A549 (cell line): ENCODE measurements at regions not wholly inside any gene's neighbourhood (a gene's known extent, or its start where the extent isn't known, plus 50 kb on each side); places are given as distances from the start of the nearest gene placed in this dataset.

Experiments
- ATAC-seq, 2 experiments: fragments of 200-7000 bp in 1 of 2; fragments of >200 bp in 1 of 2; cut with Nextera tagmentation in 1 of 2; cut with Tn5 transposase in 1 of 2; 3 replicates each; pipeline versions ENCODE4 v1.8.0 to v1.9.1; 2018 to 2020; ENCODE audit warnings: mild to moderate bottlenecking in 1 of 2, moderate library complexity in 1 of 2
- CTCF ChIA-PET: fragments of 300-600 bp; sonication (Branson Sonifier 250); formaldehyde crosslinking; extraction: SDS; loops from one replicate; lab custom pipeline; 2021; ENCODE audit warnings: antibody characterized with exemption, inconsistent platforms; lab: Yijun Ruan, JAX
- POLR2A ChIA-PET: fragments of 350-600 bp; formaldehyde crosslinking; extraction: SDS; loops from one replicate; lab custom pipeline; 2021; ENCODE audit warnings: antibody characterized with exemption, inconsistent platforms; lab: Yijun Ruan, JAX
- DNase-seq, 2 experiments: peaks; one replicate each; pipeline versions ENCODE4 v3.0.0 to v3.0.0-alpha.2; 2011 to 2016; ENCODE audit warnings: low read depth in 1 of 2, low spot score in 1 of 2
- FAIRE-seq: peaks from 2 replicates; lab custom pipeline; 2011; peaks lifted over from hg19 to GRCh38; lab: Jason Lieb, UNC
- H3K27ac ChIP-seq, 2 experiments: fragments of >200 bp; sonication (Bioruptor Twin); formaldehyde crosslinking; 3 replicates each; pipeline ENCODE4 v1.5.1; 2016 to 2017
- H3K4me1 ChIP-seq: fragments of >200 bp; sonication (Bioruptor Twin); formaldehyde crosslinking; 3 replicates; pipeline ENCODE4 v1.6.1; 2016
- H3K4me2 ChIP-seq: fragments of >200 bp; sonication (Bioruptor Twin); formaldehyde crosslinking; 3 replicates; pipeline ENCODE4 v1.6.1; 2016
- H3K4me3 ChIP-seq: fragments of >200 bp; sonication (Bioruptor Twin); formaldehyde crosslinking; 3 replicates; pipeline ENCODE4 v1.5.1; 2016
- H3K9me3 ChIP-seq: fragments of >200 bp; sonication (Bioruptor Twin); formaldehyde crosslinking; 3 replicates; pipeline ENCODE4 v1.6.1; 2016
- BHLHE40 ChIP-seq: IDR thresholded peaks from 2 replicates; pipeline ENCODE4 v1.6.1; 2012; ENCODE audit warnings: low read depth, low read length, inconsistent platforms
- CBX2 ChIP-seq: fragments of 200-600 bp; sonication (generic); IDR thresholded peaks from 2 replicates; pipeline ENCODE4 v1.6.1; 2016; ENCODE audit warnings: low read depth, mild to moderate bottlenecking, borderline replicate concordance
- CBX8 ChIP-seq: fragments of 200-600 bp; sonication (generic); IDR thresholded peaks from 2 replicates; pipeline ENCODE4 v1.6.1; 2016
- CEBPB ChIP-seq, 2 experiments: fragments of >200 bp in 1 of 2; sonication (Bioruptor Twin) in 1 of 2; formaldehyde crosslinking in 1 of 2; IDR thresholded peaks; 2 replicates each; pipeline ENCODE4 v1.6.1; 2012 to 2016
- EHF ChIP-seq: fragments of 250-450 bp; sonication (Bioruptor Pico); IDR thresholded peaks from 2 replicates; pipeline ENCODE4 v1.5.0; 2020; ENCODE audit warnings: mild to moderate bottlenecking
- ESRRA ChIP-seq: fragments of 150-350 bp; IDR thresholded peaks from 2 replicates; pipeline ENCODE4 v1.6.1; 2014; ENCODE audit warnings: mild to moderate bottlenecking, low read length, borderline replicate concordance
- FOSL2 ChIP-seq, 2 experiments: fragments of 450-650 bp in 1 of 2; fragments of >200 bp in 1 of 2; sonication (Bioruptor Twin) in 1 of 2; formaldehyde crosslinking; IDR thresholded peaks; 2 replicates each; pipeline versions ENCODE4 v1.5.0 to v1.6.1; 2016 to 2020; ENCODE audit warnings: mild to moderate bottlenecking in 1 of 2, moderate library complexity in 1 of 2
- FOXS1 ChIP-seq: fragments of 250-450 bp; sonication (Bioruptor Pico); IDR thresholded peaks from 2 replicates; pipeline ENCODE4 v1.5.0; 2020; ENCODE audit warnings: mild to moderate bottlenecking, moderate library complexity
- GATA3 ChIP-seq: IDR thresholded peaks from 2 replicates; pipeline ENCODE4 v1.6.1; 2012; ENCODE audit warnings: borderline replicate concordance
- HDAC2 ChIP-seq: fragments of 200-600 bp; sonication (generic); IDR thresholded peaks from 2 replicates; pipeline ENCODE4 v1.6.1; 2016
- HOXA7 ChIP-seq: fragments of 250-450 bp; sonication (Bioruptor Pico); IDR thresholded peaks from 2 replicates; pipeline ENCODE4 v1.5.0; 2020; ENCODE audit warnings: mild to moderate bottlenecking, moderate library complexity
- HOXB13 ChIP-seq: fragments of 250-450 bp; sonication (Bioruptor Pico); IDR thresholded peaks from 2 replicates; pipeline ENCODE4 v1.5.0; 2020; ENCODE audit warnings: low read depth, mild to moderate bottlenecking, moderate library complexity
- HOXB5 ChIP-seq: fragments of 250-450 bp; sonication (Bioruptor Pico); IDR thresholded peaks from 2 replicates; pipeline ENCODE4 v1.5.0; 2020; ENCODE audit warnings: mild to moderate bottlenecking, moderate library complexity
- JUN ChIP-seq, 2 experiments: fragments of >200 bp; sonication (Bioruptor Twin); formaldehyde crosslinking; IDR thresholded peaks; 2 replicates in 1 of 2; 3 replicates in 1 of 2; pipeline ENCODE4 v1.6.1; 2016 to 2017
- JUNB ChIP-seq: fragments of >200 bp; sonication (Bioruptor Twin); formaldehyde crosslinking; IDR thresholded peaks from 2 replicates; pipeline ENCODE4 v1.6.1; 2016
- MAFK ChIP-seq: fragments of 450-650 bp; IDR thresholded peaks from 2 replicates; pipeline ENCODE4 v1.6.1; 2014; ENCODE audit not compliant: partially characterized antibody
- MAZ ChIP-seq: fragments of 150-350 bp; IDR thresholded peaks from 2 replicates; pipeline ENCODE4 v1.6.1; 2014; ENCODE audit warnings: antibody characterized with exemption, low read depth, low read length, borderline replicate concordance
- NFE2L2 ChIP-seq: fragments of 150-350 bp; conservative IDR thresholded peaks from 2 replicates; pipeline ENCODE4 v1.6.1; 2014; ENCODE audit warnings: low read length
- NR3C1 ChIP-seq: fragments of >200 bp; sonication (Bioruptor Twin); formaldehyde crosslinking; IDR thresholded peaks from 3 replicates; pipeline ENCODE4 v1.6.1; 2017
- PHF8 ChIP-seq: fragments of 200-600 bp; sonication (generic); IDR thresholded peaks from 2 replicates; pipeline ENCODE4 v1.6.1; 2016; ENCODE audit warnings: low read depth, mild to moderate bottlenecking, antibody characterized with exemption, moderate library complexity, borderline replicate concordance
- POLR2A ChIP-seq: IDR thresholded peaks from 2 replicates; pipeline ENCODE4 v1.6.1; 2012; ENCODE audit warnings: mild to moderate bottlenecking, low read length
- POLR2AphosphoS2 ChIP-seq: conservative IDR thresholded peaks from 2 replicates; pipeline ENCODE4 v1.6.1; 2012; ENCODE audit warnings: low read length, improper control_type of control experiment, inconsistent platforms
- RAD21 ChIP-seq, 2 experiments: fragments of >200 bp in 1 of 2; sonication (Bioruptor Twin) in 1 of 2; formaldehyde crosslinking in 1 of 2; IDR thresholded peaks in 1 of 2; conservative IDR thresholded peaks in 1 of 2; 2 replicates in 1 of 2; 3 replicates in 1 of 2; pipeline ENCODE4 v1.6.1; 2012 to 2018; ENCODE audit warnings: inconsistent platforms in 1 of 2
- RARB ChIP-seq: fragments of 250-450 bp; sonication (Bioruptor Pico); IDR thresholded peaks from 2 replicates; pipeline ENCODE4 v1.8.0; 2021; ENCODE audit warnings: mild to moderate bottlenecking, moderate library complexity
- RCOR1 ChIP-seq: fragments of 150-350 bp; IDR thresholded peaks from 2 replicates; pipeline ENCODE4 v1.6.1; 2014; ENCODE audit warnings: antibody characterized with exemption, low read length, low read depth
- RFX5 ChIP-seq: fragments of 450-650 bp; IDR thresholded peaks from 2 replicates; pipeline ENCODE4 v1.7.1; 2014; ENCODE audit warnings: antibody characterized with exemption, mild to moderate bottlenecking, moderate library complexity
- RNF2 ChIP-seq: fragments of 200-600 bp; sonication (generic); IDR thresholded peaks from 2 replicates; pipeline ENCODE4 v1.6.1; 2016; ENCODE audit warnings: low read depth, mild to moderate bottlenecking, antibody characterized with exemption, moderate library complexity, borderline replicate concordance
- SMC3 ChIP-seq: fragments of >200 bp; sonication (Bioruptor Twin); formaldehyde crosslinking; IDR thresholded peaks from 3 replicates; pipeline ENCODE4 v1.6.1; 2018; ENCODE audit warnings: inconsistent platforms
- TFCP2L1 ChIP-seq: fragments of 250-450 bp; sonication (Bioruptor Pico); IDR thresholded peaks from 2 replicates; pipeline ENCODE4 v1.5.0; 2021; ENCODE audit warnings: mild to moderate bottlenecking
- TP53 ChIP-seq: fragments of 250-450 bp; sonication (Bioruptor Pico); IDR thresholded peaks from 2 replicates; pipeline ENCODE4 v1.5.0; 2021; ENCODE audit warnings: mild to moderate bottlenecking, moderate library complexity
- ZFP36 ChIP-seq: fragments of 450-650 bp; IDR thresholded peaks from 2 replicates; pipeline ENCODE4 v1.6.1; 2014; ENCODE audit warnings: borderline replicate concordance; ENCODE audit not compliant: partially characterized antibody
- ZSCAN20 ChIP-seq: fragments of 250-450 bp; sonication (Bioruptor Pico); IDR thresholded peaks from 2 replicates; pipeline ENCODE4 v1.8.0; 2022; ENCODE audit warnings: mild to moderate bottlenecking, moderate library complexity
- WGBS: methylation state at CpG from one replicate; pipeline ENCODE4 v1.1.6; 2017; ENCODE audit errors: missing lambda C conversion rate; 5-methylcytosine and 5-hydroxymethylcytosine counted together
- TF ChIP-seq, protein P1 (sequence below): fragments of >200 bp; sonication (Bioruptor Twin); formaldehyde crosslinking; IDR thresholded peaks from 2 replicates; pipeline ENCODE4 v1.6.1; 2016
- TF ChIP-seq, protein P2 (sequence below): IDR thresholded peaks from 2 replicates; pipeline ENCODE4 v1.6.1; 2012
- TF ChIP-seq, protein P3 (sequence below): fragments of >200 bp; sonication (Bioruptor Twin); formaldehyde crosslinking; IDR thresholded peaks from 3 replicates; pipeline ENCODE4 v1.5.1; 2016
- TF ChIP-seq, protein P4 (sequence below): IDR thresholded peaks from 2 replicates; pipeline ENCODE4 v1.6.1; 2012; ENCODE audit warnings: low read depth, borderline replicate concordance
- TF ChIP-seq, protein P5 (sequence below): IDR thresholded peaks from 2 replicates; pipeline ENCODE4 v1.6.1; 2012
- TF ChIP-seq, protein P6 (sequence below): fragments of 150-350 bp; IDR thresholded peaks from 2 replicates; pipeline ENCODE4 v1.6.1; 2014; ENCODE audit warnings: low read depth, mild to moderate bottlenecking, low read length

DNA sequence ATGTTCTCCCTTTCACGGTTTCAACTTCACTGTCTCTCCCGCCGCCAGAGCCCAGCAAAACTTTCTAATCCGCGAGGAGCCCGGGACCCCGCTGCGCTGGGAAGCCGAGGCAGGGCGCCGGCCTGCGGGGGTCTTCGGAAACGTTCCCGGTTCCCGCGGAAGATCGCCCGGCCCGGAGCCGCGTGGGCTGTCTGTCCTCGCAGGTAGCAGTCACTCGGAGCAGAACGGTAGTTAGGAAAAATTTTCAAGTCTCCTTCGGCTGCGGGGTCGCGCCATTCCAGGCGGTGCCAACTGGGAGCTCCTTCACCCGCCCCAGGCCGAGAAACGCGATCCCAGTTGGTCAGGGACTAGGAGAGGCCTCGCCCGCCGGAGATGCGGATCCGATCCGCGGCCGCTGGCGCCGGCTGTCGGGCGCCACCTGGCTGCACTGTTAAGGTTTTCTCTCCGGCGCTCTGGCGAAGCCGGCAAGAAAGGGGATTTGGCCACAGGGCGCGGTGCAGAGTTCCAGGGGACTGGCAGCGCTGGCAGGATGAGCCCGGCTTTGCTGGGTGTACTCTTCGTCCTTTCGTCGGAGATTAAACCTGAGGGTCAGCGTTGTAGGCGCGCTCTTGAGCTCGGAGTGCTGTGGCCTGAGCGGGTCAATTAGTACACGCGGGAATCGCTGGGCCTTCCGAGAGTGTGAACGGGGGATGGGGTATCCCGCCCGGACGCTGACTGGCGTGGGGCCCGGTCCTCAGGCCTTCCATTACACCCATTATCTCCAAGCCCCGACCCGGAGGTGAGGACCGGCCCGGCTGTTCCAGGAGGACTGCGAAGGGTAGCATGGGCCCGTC, 135.4 kb downstream of the KCNJ12 start:
- POLR2A ChIA-PET: interaction anchor here (0.7 to 1.1 kb wide), 2 partner anchors 55 to 224 kb away, joined by 3 read pairs; no protein-coding TSS in a partner anchor
- ATAC-seq: peak; percentile 93 to 98
- Histone ChIP-seq H3K4me3 (peak overlapping the region; percentile 43), H3K4me2 (peak overlapping the region; percentile 83), H3K9me3 (no peaks in the 10 kb centered on the region), H3K27ac (peak overlapping the region; percentile 24 to 79; a peak in 5 of 6 replicates), H3K4me1 (no peaks in the 10 kb centered on the region; the same call in 2 of the 3 replicates)
- peak; percentile 49 for FAIRE-seq
- TF ChIP-seq SMC3 (peak; percentile 91), NR3C1 (no peak), CBX8 (no peak), POLR2AphosphoS2 (no peak), BHLHE40 (no peak), MAZ (no peak), GATA3 (no peak), POLR2A (no peak), RAD21 (conservative IDR thresholded peaks at IDR 0.05 in 1 of 2, IDR thresholded peaks at IDR 0.05 in 1 of 2) (peak; percentile 69 to 86), RNF2 (peak; percentile 42; the same call in 1 of the 2 replicates), FOXS1 (CRISPR knock-in tag) (no peak), RARB (CRISPR knock-in tag) (no peak), CBX2 (no peak), HDAC2 (no peak; the same call in 1 of the 2 replicates), JUN (IDR thresholded peaks at IDR 0.05) (no peak), HOXB13 (CRISPR knock-in tag) (no peak), ZSCAN20 (no peak), TFCP2L1 (no peak), MAFK (no peak), HOXB5 (no peak), CEBPB (IDR thresholded peaks at IDR 0.05) (no peak), HOXA7 (CRISPR knock-in tag) (no peak), TP53 (no peak), NFE2L2 (no peak), ZFP36 (no peak), PHF8 (no peak), FOSL2 (IDR thresholded peaks at IDR 0.05) (no peak), FOSL2 (CRISPR knock-in tag; IDR thresholded peaks at IDR 0.05) (no peak), RCOR1 (no peak), RFX5 (no peak), ESRRA (no peak), JUNB (no peak), EHF (CRISPR knock-in tag) (no peak)
- TF ChIP-seq, protein P1, sequence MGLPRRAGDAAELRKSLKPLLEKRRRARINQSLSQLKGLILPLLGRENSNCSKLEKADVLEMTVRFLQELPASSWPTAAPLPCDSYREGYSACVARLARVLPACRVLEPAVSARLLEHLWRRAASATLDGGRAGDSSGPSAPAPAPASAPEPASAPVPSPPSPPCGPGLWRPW: no peak
- TF ChIP-seq, protein P2, sequence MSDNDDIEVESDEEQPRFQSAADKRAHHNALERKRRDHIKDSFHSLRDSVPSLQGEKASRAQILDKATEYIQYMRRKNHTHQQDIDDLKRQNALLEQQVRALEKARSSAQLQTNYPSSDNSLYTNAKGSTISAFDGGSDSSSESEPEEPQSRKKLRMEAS: peak; percentile 67
- TF ChIP-seq, protein P3, sequence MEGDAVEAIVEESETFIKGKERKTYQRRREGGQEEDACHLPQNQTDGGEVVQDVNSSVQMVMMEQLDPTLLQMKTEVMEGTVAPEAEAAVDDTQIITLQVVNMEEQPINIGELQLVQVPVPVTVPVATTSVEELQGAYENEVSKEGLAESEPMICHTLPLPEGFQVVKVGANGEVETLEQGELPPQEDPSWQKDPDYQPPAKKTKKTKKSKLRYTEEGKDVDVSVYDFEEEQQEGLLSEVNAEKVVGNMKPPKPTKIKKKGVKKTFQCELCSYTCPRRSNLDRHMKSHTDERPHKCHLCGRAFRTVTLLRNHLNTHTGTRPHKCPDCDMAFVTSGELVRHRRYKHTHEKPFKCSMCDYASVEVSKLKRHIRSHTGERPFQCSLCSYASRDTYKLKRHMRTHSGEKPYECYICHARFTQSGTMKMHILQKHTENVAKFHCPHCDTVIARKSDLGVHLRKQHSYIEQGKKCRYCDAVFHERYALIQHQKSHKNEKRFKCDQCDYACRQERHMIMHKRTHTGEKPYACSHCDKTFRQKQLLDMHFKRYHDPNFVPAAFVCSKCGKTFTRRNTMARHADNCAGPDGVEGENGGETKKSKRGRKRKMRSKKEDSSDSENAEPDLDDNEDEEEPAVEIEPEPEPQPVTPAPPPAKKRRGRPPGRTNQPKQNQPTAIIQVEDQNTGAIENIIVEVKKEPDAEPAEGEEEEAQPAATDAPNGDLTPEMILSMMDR: peak; percentile 86
- TF ChIP-seq, protein P4, sequence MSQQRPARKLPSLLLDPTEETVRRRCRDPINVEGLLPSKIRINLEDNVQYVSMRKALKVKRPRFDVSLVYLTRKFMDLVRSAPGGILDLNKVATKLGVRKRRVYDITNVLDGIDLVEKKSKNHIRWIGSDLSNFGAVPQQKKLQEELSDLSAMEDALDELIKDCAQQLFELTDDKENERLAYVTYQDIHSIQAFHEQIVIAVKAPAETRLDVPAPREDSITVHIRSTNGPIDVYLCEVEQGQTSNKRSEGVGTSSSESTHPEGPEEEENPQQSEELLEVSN: no peak; the same call in 1 of the 2 replicates
- TF ChIP-seq, protein P5, sequence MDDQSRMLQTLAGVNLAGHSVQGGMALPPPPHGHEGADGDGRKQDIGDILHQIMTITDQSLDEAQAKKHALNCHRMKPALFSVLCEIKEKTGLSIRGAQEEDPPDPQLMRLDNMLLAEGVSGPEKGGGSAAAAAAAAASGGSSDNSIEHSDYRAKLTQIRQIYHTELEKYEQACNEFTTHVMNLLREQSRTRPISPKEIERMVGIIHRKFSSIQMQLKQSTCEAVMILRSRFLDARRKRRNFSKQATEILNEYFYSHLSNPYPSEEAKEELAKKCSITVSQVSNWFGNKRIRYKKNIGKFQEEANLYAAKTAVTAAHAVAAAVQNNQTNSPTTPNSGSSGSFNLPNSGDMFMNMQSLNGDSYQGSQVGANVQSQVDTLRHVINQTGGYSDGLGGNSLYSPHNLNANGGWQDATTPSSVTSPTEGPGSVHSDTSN: no peak
- TF ChIP-seq, protein P6, sequence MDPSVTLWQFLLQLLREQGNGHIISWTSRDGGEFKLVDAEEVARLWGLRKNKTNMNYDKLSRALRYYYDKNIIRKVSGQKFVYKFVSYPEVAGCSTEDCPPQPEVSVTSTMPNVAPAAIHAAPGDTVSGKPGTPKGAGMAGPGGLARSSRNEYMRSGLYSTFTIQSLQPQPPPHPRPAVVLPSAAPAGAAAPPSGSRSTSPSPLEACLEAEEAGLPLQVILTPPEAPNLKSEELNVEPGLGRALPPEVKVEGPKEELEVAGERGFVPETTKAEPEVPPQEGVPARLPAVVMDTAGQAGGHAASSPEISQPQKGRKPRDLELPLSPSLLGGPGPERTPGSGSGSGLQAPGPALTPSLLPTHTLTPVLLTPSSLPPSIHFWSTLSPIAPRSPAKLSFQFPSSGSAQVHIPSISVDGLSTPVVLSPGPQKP: no peak
- CTCF ChIA-PET: interaction anchor here (0.6 to 10.3 kb wide), 53 partner anchors 12 to 711 kb away, joined by 3 to 189 read pairs (median 5); partner anchors contain the start of genes DHRS7B, NATD1 and USP22
- 19% methylated on average over 68 of the region's 78 CpGs for WGBS
- DNase-seq: peak; percentile 84 to 87
